MM.1S (cell line): ENCODE measurements at regions not wholly inside any gene's neighbourhood (a gene's known extent, or its start where the extent isn't known, plus 50 kb on each side); places are given as distances from the start of the nearest gene placed in this dataset.

Experiments used
- DNase-seq: peaks from one replicate; pipeline ENCODE4 v3.0.0-alpha.2; 2015
- H2AFZ ChIP-seq: fragments of 300-600 bp; sonication (generic); 2 replicates; pipeline ENCODE4 v1.6.0; 2016; ENCODE audit warnings: antibody characterized with exemption, low read length
- H3F3A ChIP-seq: fragments of 300-600 bp; sonication (generic); 2 replicates; pipeline ENCODE4 v1.6.1; 2016; ENCODE audit warnings: mild to moderate bottlenecking, antibody characterized with exemption, low read length, moderate library complexity, mixed read lengths; ENCODE audit not compliant: insufficient read depth
- H3K27ac ChIP-seq: fragments of 300-600 bp; sonication (generic); 2 replicates; pipeline ENCODE4 v1.5.1; 2016; ENCODE audit warnings: mild to moderate bottlenecking, low read length
- H3K27me3 ChIP-seq: fragments of 300-600 bp; sonication (generic); replicated peaks from 2 replicates; pipeline ENCODE4 v1.6.0; 2016; ENCODE audit warnings: low read length; ENCODE audit not compliant: insufficient read depth
- H3K36me3 ChIP-seq: fragments of 300-600 bp; sonication (generic); replicated peaks from 2 replicates; pipeline ENCODE4 v1.6.1; 2016; ENCODE audit warnings: mild to moderate bottlenecking, low read length, mixed read lengths; ENCODE audit not compliant: insufficient read depth
- H3K4me1 ChIP-seq: fragments of 300-600 bp; sonication (generic); 2 replicates; pipeline ENCODE4 v1.6.1; 2016; ENCODE audit warnings: low read length, mixed read lengths
- H3K4me2 ChIP-seq: fragments of 300-600 bp; sonication (generic); 2 replicates; pipeline ENCODE4 v1.6.0; 2016; ENCODE audit warnings: low read depth, low read length
- H3K4me3 ChIP-seq: fragments of 300-600 bp; sonication (generic); 2 replicates; pipeline ENCODE4 v1.5.1; 2016; ENCODE audit warnings: low read length, mixed read lengths
- H3K79me2 ChIP-seq: fragments of 300-600 bp; sonication (generic); 2 replicates; pipeline ENCODE4 v1.6.1; 2016; ENCODE audit warnings: mixed run types, low read length, mixed read lengths
- H3K9ac ChIP-seq: fragments of 300-600 bp; sonication (generic); 2 replicates; pipeline ENCODE4 v1.6.1; 2016; ENCODE audit warnings: low read length, mixed read lengths
- H3K9me2 ChIP-seq: fragments of 300-600 bp; sonication (generic); replicated peaks from 2 replicates; pipeline ENCODE4 v1.6.1; 2016; ENCODE audit warnings: mild to moderate bottlenecking, low read length, mixed read lengths; ENCODE audit not compliant: insufficient read depth
- H3K9me3 ChIP-seq: fragments of 300-600 bp; sonication (generic); replicated peaks from 2 replicates; pipeline ENCODE4 v1.6.1; 2016; ENCODE audit warnings: mild to moderate bottlenecking, low read length, mixed read lengths; ENCODE audit not compliant: insufficient read depth
- H4K20me1 ChIP-seq: fragments of 300-600 bp; sonication (generic); 2 replicates; pipeline ENCODE4 v1.6.1; 2016; ENCODE audit warnings: mild to moderate bottlenecking, low read length, moderate library complexity, mixed read lengths; ENCODE audit not compliant: insufficient read depth
- EZH2 ChIP-seq: fragments of 300-600 bp; sonication (generic); optimal IDR thresholded peaks from 2 replicates; pipeline ENCODE3; 2017; ENCODE audit warnings: low read depth, mild to moderate bottlenecking, antibody characterized with exemption, low read length, mixed read lengths
- EZH2phosphoT487 ChIP-seq: fragments of 300-600 bp; sonication (generic); IDR thresholded peaks from 2 replicates; pipeline ENCODE4 v1.6.1; 2018; ENCODE audit warnings: antibody characterized with exemption, low read length
- TF ChIP-seq, protein P1 (sequence below): fragments of 300-600 bp; sonication (generic); IDR thresholded peaks from 2 replicates; pipeline ENCODE4 v1.5.1; 2016; ENCODE audit warnings: antibody characterized with exemption, low read length, mixed read lengths

DNA sequence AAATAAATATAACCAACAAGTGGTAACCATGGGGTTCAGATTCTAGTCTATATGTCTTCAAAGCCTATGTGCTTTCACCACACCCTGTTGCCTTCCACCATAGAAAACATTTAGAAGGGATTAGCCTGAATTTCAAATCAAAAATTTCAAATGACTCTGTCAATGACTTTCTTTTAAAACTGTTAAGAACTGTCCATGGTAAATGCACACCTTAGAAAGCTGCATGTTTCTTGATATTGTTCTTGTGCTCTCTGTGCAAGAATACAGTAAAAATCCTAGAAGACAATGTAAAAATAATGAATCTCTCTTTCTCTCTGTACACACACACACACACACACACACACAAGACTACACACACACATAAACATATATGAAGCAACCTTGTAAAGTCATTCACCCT, 74.6 kb upstream of the EXOC1L start:
- no peaks in the 10 kb centered on the region for H3K4me1 ChIP-seq

DNA sequence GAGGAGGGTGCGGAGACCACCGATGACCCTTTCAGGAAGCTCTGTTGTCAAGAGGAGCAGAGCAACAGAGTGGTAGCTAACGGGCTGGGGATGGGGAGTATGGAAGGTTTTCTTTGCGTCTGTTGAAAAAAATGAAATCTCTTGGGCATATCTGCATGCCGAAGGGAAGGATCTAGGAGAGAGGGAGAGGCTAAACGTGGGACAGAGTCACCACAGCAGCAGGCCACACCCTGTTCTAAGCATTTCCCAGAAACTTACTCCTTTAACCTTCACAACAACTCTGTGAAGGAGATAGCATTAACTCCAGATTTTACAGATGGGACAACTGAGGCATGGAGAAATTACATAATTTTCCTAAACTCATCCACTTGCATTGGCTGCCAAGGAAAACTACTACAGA, 71.8 kb upstream of the EXOC1L start:
- Histone ChIP-seq H3K4me3 (no peak overlapping the region), H3F3A (no peaks in the 10 kb centered on the region)

More for the DNA sequence above, 74.6 kb upstream of the EXOC1L start:
- Histone ChIP-seq H3K9me2 (no peaks in the 10 kb centered on the region), H2AFZ (no peak overlapping the region), H3K9ac (no peak overlapping the region), H3K4me2 (no peak overlapping the region), H3K4me3 (no peak overlapping the region), H3K9me3 (no peaks in the 10 kb centered on the region), H3K27me3 (no peaks in the 10 kb centered on the region), H3F3A (no peaks in the 10 kb centered on the region), H4K20me1 (no peaks in the 10 kb centered on the region), H3K79me2 (no peaks in the 10 kb centered on the region), H3K27ac (no peak overlapping the region), H3K36me3 (no peaks in the 10 kb centered on the region)
- DNase-seq: no peak
- TF ChIP-seq EZH2phosphoT487 (no peak), EZH2 (no peak)
- TF ChIP-seq, protein P1, sequence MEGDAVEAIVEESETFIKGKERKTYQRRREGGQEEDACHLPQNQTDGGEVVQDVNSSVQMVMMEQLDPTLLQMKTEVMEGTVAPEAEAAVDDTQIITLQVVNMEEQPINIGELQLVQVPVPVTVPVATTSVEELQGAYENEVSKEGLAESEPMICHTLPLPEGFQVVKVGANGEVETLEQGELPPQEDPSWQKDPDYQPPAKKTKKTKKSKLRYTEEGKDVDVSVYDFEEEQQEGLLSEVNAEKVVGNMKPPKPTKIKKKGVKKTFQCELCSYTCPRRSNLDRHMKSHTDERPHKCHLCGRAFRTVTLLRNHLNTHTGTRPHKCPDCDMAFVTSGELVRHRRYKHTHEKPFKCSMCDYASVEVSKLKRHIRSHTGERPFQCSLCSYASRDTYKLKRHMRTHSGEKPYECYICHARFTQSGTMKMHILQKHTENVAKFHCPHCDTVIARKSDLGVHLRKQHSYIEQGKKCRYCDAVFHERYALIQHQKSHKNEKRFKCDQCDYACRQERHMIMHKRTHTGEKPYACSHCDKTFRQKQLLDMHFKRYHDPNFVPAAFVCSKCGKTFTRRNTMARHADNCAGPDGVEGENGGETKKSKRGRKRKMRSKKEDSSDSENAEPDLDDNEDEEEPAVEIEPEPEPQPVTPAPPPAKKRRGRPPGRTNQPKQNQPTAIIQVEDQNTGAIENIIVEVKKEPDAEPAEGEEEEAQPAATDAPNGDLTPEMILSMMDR: no peak

DNA sequence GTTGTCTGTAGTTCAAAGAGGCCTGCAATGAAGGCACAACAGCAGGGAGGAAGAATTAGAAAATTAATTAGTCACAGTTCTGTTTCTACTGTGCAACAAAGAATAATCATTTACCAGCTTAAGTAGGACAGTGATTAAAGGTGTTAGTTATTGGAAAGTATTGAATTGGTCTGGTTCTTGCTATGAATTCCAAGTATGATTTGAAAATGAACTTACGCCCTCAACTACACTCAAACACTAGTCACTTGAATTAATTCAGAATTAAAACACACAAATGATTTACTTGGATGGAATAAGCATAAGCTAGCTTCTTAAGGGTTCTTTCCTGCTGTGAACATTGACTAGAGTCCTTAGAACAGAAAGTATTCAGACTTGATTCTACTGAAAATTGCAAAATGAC, 69.9 kb upstream of the EXOC1L start:
- no peaks in the 10 kb centered on the region for H4K20me1 ChIP-seq
- no peak overlapping the region for H3K9ac ChIP-seq
- TF ChIP-seq, protein P1: no peak
- TF ChIP-seq EZH2phosphoT487 (no peak), EZH2 (no peak)
- no peak overlapping the region for H3K27ac ChIP-seq
- no peaks in the 10 kb centered on the region for H3K79me2 ChIP-seq
- no peak for DNase-seq
- no peaks in the 10 kb centered on the region for H3K36me3 ChIP-seq
- H3K4me1 ChIP-seq: no peaks in the 10 kb centered on the region
- H3K27me3 ChIP-seq: no peaks in the 10 kb centered on the region
- H3K4me2 ChIP-seq: no peak overlapping the region
- H3F3A ChIP-seq: no peaks in the 10 kb centered on the region
- H3K9me2 ChIP-seq: no peaks in the 10 kb centered on the region
- no peak overlapping the region for H3K4me3 ChIP-seq
- H3K9me3 ChIP-seq: no peaks in the 10 kb centered on the region
- H2AFZ ChIP-seq: no peak overlapping the region

More for the DNA sequence above, 71.8 kb upstream of the EXOC1L start:
- Histone ChIP-seq H3K4me1 (no peaks in the 10 kb centered on the region), H3K27me3 (no peaks in the 10 kb centered on the region), H3K9me3 (no peaks in the 10 kb centered on the region), H3K9me2 (no peaks in the 10 kb centered on the region), H2AFZ (no peak overlapping the region), H3K27ac (no peak overlapping the region), H3K36me3 (no peaks in the 10 kb centered on the region), H4K20me1 (no peaks in the 10 kb centered on the region), H3K4me2 (no peak overlapping the region), H3K79me2 (no peaks in the 10 kb centered on the region), H3K9ac (no peak overlapping the region)
- DNase-seq: no peak
- TF ChIP-seq EZH2phosphoT487: no peak
- TF ChIP-seq EZH2: no peak
- TF ChIP-seq, protein P1: no peak
